DND-41 (cell line): ENCODE measurements at regions not wholly inside any gene's neighbourhood (a gene's known extent, or its start where the extent isn't known, plus 50 kb on each side); places are given as distances from the start of the nearest gene placed in this dataset.

Source experiments
- ATAC-seq: fragments of 200-7000 bp; cut with Tn5 transposase; 3 replicates; pipeline ENCODE4 v1.9.1; 2021; ENCODE audit warnings: low read depth; ENCODE audit not compliant: insufficient read depth
- DNase-seq: peaks from one replicate; pipeline ENCODE4 v3.0.0-alpha.2; 2020
- H2AFZ ChIP-seq: 2 replicates; pipeline ENCODE4 v1.6.0; 2012; ENCODE audit warnings: low read depth, low read length
- H3K27ac ChIP-seq: 2 replicates; pipeline ENCODE4 v1.5.1; 2012; ENCODE audit warnings: low read length, inconsistent platforms
- H3K27me3 ChIP-seq: fragments of 200-600 bp; sonication (generic); 2 replicates; pipeline ENCODE4 v1.6.0; 2012; ENCODE audit warnings: low read length, mild to moderate bottlenecking, inconsistent platforms; ENCODE audit not compliant: insufficient read depth, poor library complexity
- H3K36me3 ChIP-seq: 2 replicates; pipeline ENCODE4 v1.5.1; 2012; ENCODE audit warnings: low read length, inconsistent platforms; ENCODE audit not compliant: insufficient read depth
- H3K4me1 ChIP-seq: 2 replicates; pipeline ENCODE4 v1.5.1; 2012; ENCODE audit warnings: mild to moderate bottlenecking, low read length; ENCODE audit not compliant: insufficient read depth
- H3K4me2 ChIP-seq: 2 replicates; pipeline ENCODE4 v1.6.0; 2012; ENCODE audit warnings: mild to moderate bottlenecking, moderate library complexity, low read length, inconsistent platforms; ENCODE audit not compliant: insufficient read depth
- H3K4me3 ChIP-seq, 2 experiments: fragments of 200-600 bp in 1 of 2; shearing (Covaris generic) in 1 of 2; 2 replicates each; pipeline ENCODE4 v1.5.1; 2012 to 2016; ENCODE audit warnings: inconsistent platforms in 2 of 2, low read length in 2 of 2, mild to moderate bottlenecking in 2 of 2, low read depth in 1 of 2, moderate library complexity in 1 of 2
- H3K79me2 ChIP-seq: 2 replicates; pipeline ENCODE4 v1.6.0; 2012; ENCODE audit warnings: low read length, inconsistent platforms; ENCODE audit not compliant: insufficient read depth
- H3K9ac ChIP-seq: 2 replicates; pipeline ENCODE4 v1.6.0; 2012; ENCODE audit warnings: low read depth, mild to moderate bottlenecking, inconsistent platforms, low read length, moderate library complexity
- H3K9me3 ChIP-seq: 2 replicates; pipeline ENCODE4 v1.5.1; 2012; ENCODE audit warnings: low read length, moderate library complexity, mild to moderate bottlenecking, inconsistent platforms; ENCODE audit not compliant: insufficient read depth, severe bottlenecking
- H4K20me1 ChIP-seq: 2 replicates; pipeline ENCODE4 v1.6.0; 2012; ENCODE audit warnings: low read length; ENCODE audit not compliant: insufficient read depth
- CTCF ChIP-seq: IDR thresholded peaks from 2 replicates; pipeline ENCODE4 v1.5.1; 2012; ENCODE audit warnings: borderline replicate concordance, low read length, moderate library complexity, mild to moderate bottlenecking; ENCODE audit not compliant: poor library complexity, severe bottlenecking; ENCODE audit errors: extremely low read depth
- EZH2 ChIP-seq: IDR thresholded peaks from 3 replicates; pipeline ENCODE4 v1.6.1; 2012; ENCODE audit warnings: borderline replicate concordance, low read depth, mild to moderate bottlenecking, moderate library complexity, low read length, inconsistent platforms; ENCODE audit not compliant: severe bottlenecking

DNA sequence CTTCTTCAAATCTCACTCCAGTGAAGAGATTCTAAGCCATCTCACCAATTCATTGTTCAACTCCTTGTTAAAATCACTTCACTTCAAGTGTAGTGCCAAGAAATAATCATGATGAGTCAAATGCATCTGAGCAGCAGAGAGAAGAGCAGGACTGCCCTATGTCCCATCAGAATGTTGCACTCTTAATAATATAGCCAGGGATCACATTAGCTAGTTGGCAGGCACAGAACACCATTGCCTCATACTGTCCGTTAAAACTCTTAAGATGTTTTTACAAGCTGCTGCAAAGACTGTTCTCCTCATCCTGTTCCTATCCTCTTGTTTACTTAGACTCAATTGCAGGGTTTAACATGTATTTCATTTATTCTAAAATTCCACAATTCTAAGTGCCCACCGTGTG, 432.9 kb downstream of the PLPP3 start:
- H4K20me1 ChIP-seq = no peaks in the 10 kb centered on the region

GRCh38 chr1:56145581-56145980, 433.8 kb downstream of the PLPP3 start:
- peak; percentile 75 for DNase-seq
- peak; percentile 95 for ATAC-seq
- no peaks in the 10 kb centered on the region for H4K20me1 ChIP-seq
- no peak overlapping the region for H3K4me3 ChIP-seq
- H3K9me3 ChIP-seq = no peaks in the 10 kb centered on the region
- H3K4me1 ChIP-seq = peaks cover 11% of the 10 kb centered on the region
- no peaks in the 10 kb centered on the region for H3K27me3 ChIP-seq
- H3K36me3 ChIP-seq = no peaks in the 10 kb centered on the region
- TF ChIP-seq EZH2 (no peak), CTCF (no peak)
- H3K79me2 ChIP-seq = no peaks in the 10 kb centered on the region
- no peak overlapping the region for H3K4me2 ChIP-seq
- peak overlapping the region; percentile 45 for H2AFZ ChIP-seq
- no peak overlapping the region for H3K27ac ChIP-seq
- H3K9ac ChIP-seq = no peak overlapping the region

More for the DNA sequence above, 432.9 kb downstream of the PLPP3 start:
- Histone ChIP-seq H2AFZ (no peak overlapping the region), H3K27ac (no peak overlapping the region), H3K27me3 (no peaks in the 10 kb centered on the region), H3K4me3 (no peak overlapping the region), H3K4me2 (no peak overlapping the region), H3K36me3 (no peaks in the 10 kb centered on the region), H3K4me1 (peaks cover 11% of the 10 kb centered on the region), H3K9me3 (no peaks in the 10 kb centered on the region), H3K9ac (no peak overlapping the region), H3K79me2 (no peaks in the 10 kb centered on the region)
- ATAC-seq (no peak), DNase-seq (no peak)
- TF ChIP-seq CTCF = no peak
- TF ChIP-seq EZH2 = no peak

- Histone ChIP-seq H3K4me3 (no peak overlapping the region), H3K9me3 (no peaks in the 10 kb centered on the region), H3K27me3 (no peaks in the 10 kb centered on the region), H3K4me1 (peaks cover 11% of the 10 kb centered on the region), H3K4me2 (no peak overlapping the region), H3K79me2 (no peaks in the 10 kb centered on the region), H4K20me1 (no peaks in the 10 kb centered on the region), H3K36me3 (no peaks in the 10 kb centered on the region), H3K27ac (no peak overlapping the region), H3K9ac (no peak overlapping the region), H2AFZ (no peak overlapping the region)
- DNase-seq (no peak), ATAC-seq (no peak)
- no peak for TF ChIP-seq EZH2
- TF ChIP-seq CTCF = no peak
Measured at GRCh38 chr1:56142301-56142700, 437.1 kb downstream of the PLPP3 start.

- no peak for DNase-seq
- Histone ChIP-seq H3K79me2 (no peaks in the 10 kb centered on the region), H3K36me3 (no peaks in the 10 kb centered on the region), H3K4me2 (no peak overlapping the region), H3K4me1 (0 out of 2 replicates have a peak, but pooled peaks cover under 1% of the 10 kb centered on the region), H3K27me3 (no peaks in the 10 kb centered on the region), H3K27ac (no peak overlapping the region), H3K9ac (no peak overlapping the region), H3K9me3 (no peaks in the 10 kb centered on the region), H4K20me1 (no peaks in the 10 kb centered on the region), H3K4me3 (no peak overlapping the region), H2AFZ (no peak overlapping the region)
- TF ChIP-seq EZH2 = no peak
- no peak for TF ChIP-seq CTCF
- ATAC-seq = no peak
Measured at GRCh38 chr1:56139836-56140235, 439.5 kb downstream of the PLPP3 start.
